ENCODE measurements at regions not wholly inside any gene's neighbourhood (a gene's known extent, or its start where the extent isn't known, plus 50 kb on each side); places are given as distances from the start of the nearest gene placed in this dataset.

- H3K9ac ChIP-seq (ENCODE audit: insufficient read length) = no peak overlapping the region
- no peak overlapping the region for H3K4me3 ChIP-seq
- H3K27ac ChIP-seq = no peak overlapping the region
- no peak for TF ChIP-seq POLR2AphosphoS5 (IDR thresholded peaks at IDR 0.05; ENCODE audit: borderline replicate concordance, low read depth, low read length)
- no peak for TF ChIP-seq FOXP2 (optimal IDR thresholded peaks at IDR 0.05; ENCODE audit: control extremely low read depth, extremely low read length, insufficient read depth)
- TF ChIP-seq EZH2 (IDR thresholded peaks at IDR 0.05) = no peak
- no peaks in the 10 kb centered on the region for H3K36me3 ChIP-seq (ENCODE audit: insufficient read depth, low read length)
- DNase-seq (ENCODE audit: low read depth, low spot score) = no peak
- no peaks in the 10 kb centered on the region for H3K9me3 ChIP-seq (ENCODE audit: low read depth, low read length)
Observed at GRCh38 chr16:6611535-6611934, 721.1 kb upstream of the RBFOX1 start.

DNA sequence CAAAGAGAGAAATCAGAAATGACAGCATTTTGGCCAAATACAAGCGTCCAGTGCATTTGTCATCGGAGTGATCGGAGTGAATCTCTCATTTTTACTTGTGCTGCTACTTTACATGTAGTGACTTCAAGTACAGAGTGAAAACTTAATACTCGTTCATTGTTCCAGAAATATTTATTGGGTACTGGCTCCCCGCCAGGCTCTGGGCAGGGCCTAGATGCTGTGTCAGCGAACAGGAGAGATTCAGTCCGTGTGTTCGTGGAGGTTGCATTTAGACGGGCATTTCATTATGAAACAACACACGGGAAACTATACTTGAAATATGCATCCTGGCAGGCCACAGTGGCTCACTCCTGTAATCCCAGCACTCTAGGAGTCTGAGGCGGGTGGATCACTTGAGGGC is 727.2 kb upstream of the RBFOX1 start:
- DNase-seq (ENCODE audit: low read depth, low spot score) = no peak
- TF ChIP-seq FOXP2 (optimal IDR thresholded peaks at IDR 0.05; ENCODE audit: control extremely low read depth, extremely low read length, insufficient read depth) = no peak
- TF ChIP-seq EZH2 (IDR thresholded peaks at IDR 0.05) = no peak
- TF ChIP-seq POLR2AphosphoS5 (IDR thresholded peaks at IDR 0.05; ENCODE audit: borderline replicate concordance, low read depth, low read length) = no peak
- H3K4me3 ChIP-seq = no peak overlapping the region
- H3K27ac ChIP-seq = no peak overlapping the region
- H3K36me3 ChIP-seq (ENCODE audit: insufficient read depth, low read length) = no peaks in the 10 kb centered on the region
- H3K9ac ChIP-seq (ENCODE audit: insufficient read length) = no peak overlapping the region
- no peaks in the 10 kb centered on the region for H3K9me3 ChIP-seq (ENCODE audit: low read depth, low read length)

DNA sequence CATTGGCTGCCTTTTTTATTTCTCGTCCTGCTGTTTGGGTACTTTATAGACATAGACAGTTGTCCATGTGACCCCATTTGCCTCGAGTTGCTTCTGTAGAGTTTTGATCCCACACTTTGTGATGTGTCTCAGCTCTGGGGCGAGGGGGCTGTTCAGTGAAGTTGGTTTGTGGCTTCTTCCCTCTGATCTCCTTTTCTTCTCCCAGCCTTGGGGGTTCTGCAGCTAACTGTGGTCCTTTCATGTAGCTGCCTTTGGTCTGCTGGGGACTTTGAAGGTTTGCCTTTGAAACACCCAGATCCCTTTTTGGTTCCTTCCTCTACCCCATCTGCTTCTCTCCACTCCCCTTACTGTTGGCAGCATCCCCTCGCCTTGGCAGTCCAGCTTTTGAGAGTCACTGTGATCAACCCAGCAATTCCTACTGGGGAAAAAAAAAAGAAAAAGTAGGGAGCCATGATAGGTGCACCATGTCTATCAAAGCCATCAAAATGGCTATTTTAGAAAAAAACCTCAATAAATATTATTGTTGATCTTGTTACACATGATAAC is 728.8 kb upstream of the RBFOX1 start:
- Histone ChIP-seq H3K36me3 (ENCODE audit: insufficient read depth, low read length) (no peaks in the 10 kb centered on the region), H3K27ac (no peak overlapping the region), H3K9me3 (ENCODE audit: low read depth, low read length) (no peaks in the 10 kb centered on the region), H3K9ac (ENCODE audit: insufficient read length) (no peak overlapping the region), H3K4me3 (no peak overlapping the region)
- no peak for DNase-seq (ENCODE audit: low read depth, low spot score)
- TF ChIP-seq EZH2 (IDR thresholded peaks at IDR 0.05) (no peak), POLR2AphosphoS5 (IDR thresholded peaks at IDR 0.05; ENCODE audit: borderline replicate concordance, low read depth, low read length) (no peak), FOXP2 (optimal IDR thresholded peaks at IDR 0.05; ENCODE audit: control extremely low read depth, extremely low read length, insufficient read depth) (no peak)

DNA sequence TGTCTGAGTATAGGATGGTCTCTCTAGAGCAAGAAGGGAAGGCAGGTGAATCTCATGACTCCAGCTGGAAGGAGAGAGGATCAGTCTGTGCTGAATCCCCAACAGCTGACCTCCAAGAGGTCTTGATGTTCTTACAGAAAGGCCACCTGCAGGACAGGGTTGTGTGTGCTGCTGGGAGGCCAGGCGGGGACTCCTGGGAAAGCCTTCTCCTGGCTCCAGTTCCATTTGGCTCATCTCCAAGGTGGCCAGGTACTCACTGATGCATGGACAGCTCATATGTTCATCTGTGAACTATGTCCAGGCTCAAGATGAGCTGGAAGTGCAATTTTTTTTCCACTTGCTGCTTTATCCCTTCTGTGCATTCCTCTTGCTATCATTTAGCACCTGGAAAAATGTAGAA is 730.2 kb upstream of the RBFOX1 start:
- no peak for DNase-seq (ENCODE audit: low read depth, low spot score)
- TF ChIP-seq POLR2AphosphoS5 (IDR thresholded peaks at IDR 0.05; ENCODE audit: borderline replicate concordance, low read depth, low read length) = no peak
- Histone ChIP-seq H3K4me3 (no peak overlapping the region), H3K36me3 (ENCODE audit: insufficient read depth, low read length) (no peaks in the 10 kb centered on the region), H3K9me3 (ENCODE audit: low read depth, low read length) (no peaks in the 10 kb centered on the region), H3K27ac (no peak overlapping the region), H3K9ac (ENCODE audit: insufficient read length) (no peak overlapping the region)

GRCh38 chr16:6600167-6600566 is 732.5 kb upstream of the RBFOX1 start:
- H3K27ac ChIP-seq = no peak overlapping the region
- no peaks in the 10 kb centered on the region for H3K36me3 ChIP-seq (ENCODE audit: insufficient read depth, low read length)
- no peak overlapping the region for H3K9ac ChIP-seq (ENCODE audit: insufficient read length)
- DNase-seq (ENCODE audit: low read depth, low spot score) = no peak
- H3K9me3 ChIP-seq (ENCODE audit: low read depth, low read length) = no peaks in the 10 kb centered on the region
- TF ChIP-seq POLR2AphosphoS5 (IDR thresholded peaks at IDR 0.05; ENCODE audit: borderline replicate concordance, low read depth, low read length) = no peak
- TF ChIP-seq EZH2 (IDR thresholded peaks at IDR 0.05) = no peak
- TF ChIP-seq FOXP2 (optimal IDR thresholded peaks at IDR 0.05; ENCODE audit: control extremely low read depth, extremely low read length, insufficient read depth) = no peak
- no peak overlapping the region for H3K4me3 ChIP-seq

- Histone ChIP-seq H3K27ac (no peak overlapping the region), H3K4me3 (no peak overlapping the region), H3K36me3 (ENCODE audit: insufficient read depth, low read length) (no peaks in the 10 kb centered on the region), H3K9me3 (ENCODE audit: low read depth, low read length) (no peaks in the 10 kb centered on the region), H3K9ac (ENCODE audit: insufficient read length) (no peak overlapping the region)
- no peak for DNase-seq (ENCODE audit: low read depth, low spot score)
- TF ChIP-seq EZH2 (IDR thresholded peaks at IDR 0.05) (no peak), POLR2AphosphoS5 (IDR thresholded peaks at IDR 0.05; ENCODE audit: borderline replicate concordance, low read depth, low read length) (no peak)
Observed at GRCh38 chr16:6593799-6594198, 738.8 kb upstream of the RBFOX1 start.

GRCh38 chr16:6576606-6577005 is 756.0 kb upstream of the RBFOX1 start:
- no peaks in the 10 kb centered on the region for H3K36me3 ChIP-seq (ENCODE audit: insufficient read depth, low read length)
- H3K9ac ChIP-seq (ENCODE audit: insufficient read length) = no peak overlapping the region
- no peak overlapping the region for H3K27ac ChIP-seq
- no peak overlapping the region for H3K4me3 ChIP-seq
- H3K9me3 ChIP-seq (ENCODE audit: low read depth, low read length) = no peaks in the 10 kb centered on the region
- TF ChIP-seq FOXP2 (optimal IDR thresholded peaks at IDR 0.05; ENCODE audit: control extremely low read depth, extremely low read length, insufficient read depth) (no peak), EZH2 (IDR thresholded peaks at IDR 0.05) (no peak), POLR2AphosphoS5 (IDR thresholded peaks at IDR 0.05; ENCODE audit: borderline replicate concordance, low read depth, low read length) (no peak)
- no peak for DNase-seq (ENCODE audit: low read depth, low spot score)

GRCh38 chr16:6576113-6576512 is 756.5 kb upstream of the RBFOX1 start:
- TF ChIP-seq POLR2AphosphoS5 (IDR thresholded peaks at IDR 0.05; ENCODE audit: borderline replicate concordance, low read depth, low read length) (no peak), FOXP2 (optimal IDR thresholded peaks at IDR 0.05; ENCODE audit: control extremely low read depth, extremely low read length, insufficient read depth) (no peak), EZH2 (IDR thresholded peaks at IDR 0.05) (no peak)
- Histone ChIP-seq H3K27ac (no peak overlapping the region), H3K36me3 (ENCODE audit: insufficient read depth, low read length) (no peaks in the 10 kb centered on the region)

GRCh38 chr16:6574146-6574545 is 758.5 kb upstream of the RBFOX1 start:
- H3K4me3 ChIP-seq = no peak overlapping the region
- TF ChIP-seq POLR2AphosphoS5 (IDR thresholded peaks at IDR 0.05; ENCODE audit: borderline replicate concordance, low read depth, low read length) (no peak), FOXP2 (optimal IDR thresholded peaks at IDR 0.05; ENCODE audit: control extremely low read depth, extremely low read length, insufficient read depth) (no peak), EZH2 (IDR thresholded peaks at IDR 0.05) (no peak)
- no peak overlapping the region for H3K27ac ChIP-seq
- H3K9ac ChIP-seq (ENCODE audit: insufficient read length) = no peak overlapping the region
- no peaks in the 10 kb centered on the region for H3K36me3 ChIP-seq (ENCODE audit: insufficient read depth, low read length)
- no peak for DNase-seq (ENCODE audit: low read depth, low spot score)
- H3K9me3 ChIP-seq (ENCODE audit: low read depth, low read length) = no peaks in the 10 kb centered on the region

More at GRCh38 chr16:6576113-6576512, 756.5 kb upstream of the RBFOX1 start:
- no peak for DNase-seq (ENCODE audit: low read depth, low spot score)
- H3K4me3 ChIP-seq = no peak overlapping the region
- no peak overlapping the region for H3K9ac ChIP-seq (ENCODE audit: insufficient read length)
- no peaks in the 10 kb centered on the region for H3K9me3 ChIP-seq (ENCODE audit: low read depth, low read length)

Measured in SK-N-MC (cell line).